Suprapubic skin (tissue), 4 donors: ENCODE measurements at regions not wholly inside any gene's neighbourhood (a gene's known extent, or its start where the extent isn't known, plus 50 kb on each side); places are given as distances from the start of the nearest gene placed in this dataset.

ENCODE experiments used
- EP300 ChIP-seq: sonication (generic); formaldehyde crosslinking; IDR thresholded peaks from one replicate; pipeline ENCODE4 v1.6.1; 2017; ENCODE audit warnings: antibody characterized with exemption
- POLR2A ChIP-seq, 2 donors: fragments of 450-650 bp; IDR thresholded peaks; one replicate each; pipeline ENCODE4 v1.6.1; 2017; ENCODE audit warnings: antibody characterized with exemption in 2 of 2, mild to moderate bottlenecking in 2 of 2, moderate library complexity in 2 of 2
- POLR2AphosphoS5 ChIP-seq, 3 donors: sonication (generic); formaldehyde crosslinking; IDR thresholded peaks; one replicate each; pipeline ENCODE4 v1.6.1; 2017; ENCODE audit warnings: antibody characterized with exemption in 3 of 3
- TF ChIP-seq, protein P1 (sequence below), 2 donors: fragments of 200-600 bp in 1 of 2; fragments of 450-650 bp in 1 of 2; sonication (generic) in 1 of 2; IDR thresholded peaks; one replicate each; pipeline ENCODE4 v1.5.1; 2016 to 2019; ENCODE audit warnings: antibody characterized with exemption in 2 of 2, mild to moderate bottlenecking in 1 of 2, moderate library complexity in 1 of 2

DNA sequence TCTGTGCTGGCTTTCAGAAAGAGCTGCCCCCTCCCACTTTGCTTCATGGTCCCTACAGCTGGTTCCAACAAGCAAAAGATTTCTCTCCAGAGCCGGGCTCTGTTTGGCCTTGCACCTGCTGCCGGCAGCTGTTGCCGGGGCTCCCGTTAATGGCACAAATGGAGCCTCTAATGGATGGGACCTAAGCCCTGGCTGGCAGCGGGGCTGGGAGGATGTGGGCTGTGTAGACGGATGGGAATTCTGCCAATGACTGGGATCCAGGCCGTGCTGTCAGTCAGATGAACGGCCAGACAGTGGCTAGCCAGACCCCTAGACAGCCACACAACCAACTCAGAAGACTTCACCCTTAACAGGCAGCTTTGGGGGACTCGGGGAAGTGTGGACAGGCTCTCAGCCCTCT is 88.0 kb downstream of the RPLP1 start:
- TF ChIP-seq, protein P1, sequence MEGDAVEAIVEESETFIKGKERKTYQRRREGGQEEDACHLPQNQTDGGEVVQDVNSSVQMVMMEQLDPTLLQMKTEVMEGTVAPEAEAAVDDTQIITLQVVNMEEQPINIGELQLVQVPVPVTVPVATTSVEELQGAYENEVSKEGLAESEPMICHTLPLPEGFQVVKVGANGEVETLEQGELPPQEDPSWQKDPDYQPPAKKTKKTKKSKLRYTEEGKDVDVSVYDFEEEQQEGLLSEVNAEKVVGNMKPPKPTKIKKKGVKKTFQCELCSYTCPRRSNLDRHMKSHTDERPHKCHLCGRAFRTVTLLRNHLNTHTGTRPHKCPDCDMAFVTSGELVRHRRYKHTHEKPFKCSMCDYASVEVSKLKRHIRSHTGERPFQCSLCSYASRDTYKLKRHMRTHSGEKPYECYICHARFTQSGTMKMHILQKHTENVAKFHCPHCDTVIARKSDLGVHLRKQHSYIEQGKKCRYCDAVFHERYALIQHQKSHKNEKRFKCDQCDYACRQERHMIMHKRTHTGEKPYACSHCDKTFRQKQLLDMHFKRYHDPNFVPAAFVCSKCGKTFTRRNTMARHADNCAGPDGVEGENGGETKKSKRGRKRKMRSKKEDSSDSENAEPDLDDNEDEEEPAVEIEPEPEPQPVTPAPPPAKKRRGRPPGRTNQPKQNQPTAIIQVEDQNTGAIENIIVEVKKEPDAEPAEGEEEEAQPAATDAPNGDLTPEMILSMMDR (IDR thresholded peaks at IDR 0.05), result no peak
- no peak for TF ChIP-seq POLR2A (IDR thresholded peaks at IDR 0.05)
- no peak for TF ChIP-seq EP300
- no peak for TF ChIP-seq POLR2AphosphoS5 (IDR thresholded peaks at IDR 0.05)
